GM12878 (cell line): ENCODE measurements at regions not wholly inside any gene's neighbourhood (a gene's known extent, or its start where the extent isn't known, plus 50 kb on each side); places are given as distances from the start of the nearest gene placed in this dataset.

Source experiments
- ATAC-seq: fragments of 200-7000 bp; cut with Tn5 transposase; 3 replicates; pipeline ENCODE4 v1.9.1; 2020; ENCODE audit warnings: mild to moderate bottlenecking, moderate library complexity
- BruUV-seq: library from RNA; stranded (reverse); fragments of 400-500 nt; replicated peaks from 2 replicates; lab custom pipeline; 2021; lab: Mats Ljungman, UMichigan
- CTCF ChIA-PET: fragments of 300-600 bp; sonication (Branson Sonifier 250); formaldehyde crosslinking; extraction: SDS; loops from one replicate; lab custom pipeline; 2021; ENCODE audit warnings: inconsistent platforms; lab: Yijun Ruan, JAX
- POLR2A ChIA-PET: fragments of 350-600 bp; formaldehyde crosslinking; extraction: SDS; loops from one replicate; lab custom pipeline; 2021; ENCODE audit warnings: inconsistent platforms; lab: Charles Lee
- RAD21 ChIA-PET: fragments of 300-600 bp; sonication (Branson Sonifier 250); formaldehyde crosslinking; loops from one replicate; lab custom pipeline; 2023; ENCODE audit warnings: antibody characterized with exemption; ENCODE audit not compliant: unreplicated experiment; lab: Charles Lee
- SMC1A ChIA-PET: fragments of 300-600 bp; sonication (Branson Sonifier 250); formaldehyde crosslinking; loops from one replicate; lab custom pipeline; 2023; ENCODE audit not compliant: unreplicated experiment, uncharacterized antibody; lab: Charles Lee
- DNase-seq: peaks from one replicate; pipeline ENCODE4 v3.0.0-alpha.2; 2011; ENCODE audit warnings: low read depth, low spot score
- FAIRE-seq: peaks from 3 replicates; lab custom pipeline; 2011; peaks lifted over from hg19 to GRCh38; lab: Jason Lieb, UNC
- H2AFZ ChIP-seq: 2 replicates; pipeline ENCODE4 v1.6.0; 2011; ENCODE audit warnings: low read depth, low read length, control low read depth; ENCODE audit not compliant: control insufficient read depth
- H3K27ac ChIP-seq: 2 replicates; pipeline ENCODE4 v1.5.1; 2011; ENCODE audit warnings: control low read depth; ENCODE audit not compliant: control insufficient read depth, insufficient read depth
- H3K27me3 ChIP-seq, 2 experiments: replicated peaks in 1 of 2; 2 replicates each; pipeline versions ENCODE4 v1.6.0 to v1.6.1; 2011; ENCODE audit warnings: low read length in 1 of 2; ENCODE audit not compliant: control insufficient read depth in 2 of 2, insufficient read depth in 2 of 2
- H3K36me3 ChIP-seq, 2 experiments: 2 replicates each; pipeline ENCODE4 v1.5.1; 2011; ENCODE audit warnings: low read length in 1 of 2; ENCODE audit not compliant: control insufficient read depth in 2 of 2, insufficient read depth in 2 of 2
- H3K4me1 ChIP-seq: 2 replicates; pipeline ENCODE4 v1.6.1; 2011; ENCODE audit warnings: mild to moderate bottlenecking, low read length, moderate library complexity, mixed read lengths; ENCODE audit not compliant: control insufficient read depth, insufficient read depth
- H3K4me2 ChIP-seq: 2 replicates; pipeline ENCODE4 v1.6.0; 2011; ENCODE audit warnings: control low read depth; ENCODE audit not compliant: control insufficient read depth, insufficient read depth
- H3K4me3 ChIP-seq: fragments of 200-600 bp; sonication (generic); 2 replicates; pipeline ENCODE4 v1.5.1; 2016
- H3K79me2 ChIP-seq: 2 replicates; pipeline ENCODE4 v1.6.0; 2011; ENCODE audit warnings: low read length; ENCODE audit not compliant: control insufficient read depth, insufficient read depth
- H3K9ac ChIP-seq: 2 replicates; pipeline ENCODE4 v1.8.0; 2011; ENCODE audit warnings: low read length, control low read depth, mixed read lengths; ENCODE audit not compliant: control insufficient read depth, insufficient read depth
- H3K9me3 ChIP-seq: replicated peaks from 3 replicates; pipeline ENCODE4 v1.5.1; 2011; ENCODE audit warnings: mild to moderate bottlenecking, low read length; ENCODE audit not compliant: control insufficient read depth, insufficient read depth
- H4K20me1 ChIP-seq: 2 replicates; pipeline ENCODE4 v1.6.0; 2011; ENCODE audit not compliant: control insufficient read depth, insufficient read depth
- BACH1 ChIP-seq: fragments of 450-650 bp; IDR thresholded peaks from 2 replicates; pipeline ENCODE4 v1.6.1; 2017; ENCODE audit warnings: mild to moderate bottlenecking, borderline replicate concordance
- BRCA1 ChIP-seq: IDR thresholded peaks from 2 replicates; pipeline ENCODE4 v1.6.1; 2011; ENCODE audit warnings: low read depth, low read length, improper control_type of control experiment
- CBX3 ChIP-seq: fragments of 200-600 bp; sonication (generic); IDR thresholded peaks from 2 replicates; pipeline ENCODE4 v1.6.1; 2016; ENCODE audit warnings: low read depth, borderline replicate concordance
- EGR1 ChIP-seq, 2 experiments: IDR thresholded peaks; 1 replicate in 1 of 2; 2 replicates in 1 of 2; pipeline ENCODE4 v1.6.1; 2011 to 2012; ENCODE audit warnings: low read depth in 2 of 2, low read length in 2 of 2, borderline replicate concordance in 1 of 2, mild to moderate bottlenecking in 1 of 2, moderate library complexity in 1 of 2
- IKZF1 ChIP-seq: fragments of 450-650 bp; conservative IDR thresholded peaks from 2 replicates; pipeline ENCODE4 v1.6.1; 2017; ENCODE audit warnings: antibody characterized with exemption, mild to moderate bottlenecking
- MEF2A ChIP-seq: IDR thresholded peaks from 2 replicates; pipeline ENCODE4 v1.6.1; 2011; ENCODE audit warnings: low read depth, mild to moderate bottlenecking, low read length, moderate library complexity; ENCODE audit not compliant: insufficient read depth
- NFXL1 ChIP-seq: fragments of 450-650 bp; IDR thresholded peaks from 2 replicates; pipeline ENCODE4 v1.6.1; 2017; ENCODE audit warnings: antibody characterized with exemption, mild to moderate bottlenecking, borderline replicate concordance
- NR2C2 ChIP-seq: IDR thresholded peaks from 2 replicates; pipeline ENCODE4 v1.6.1; 2011; ENCODE audit warnings: borderline replicate concordance, low read depth; ENCODE audit not compliant: control insufficient read depth, insufficient read length
- TCF7 ChIP-seq: IDR thresholded peaks from 2 replicates; pipeline ENCODE4 v1.6.1; 2014; ENCODE audit warnings: antibody characterized with exemption, borderline replicate concordance
- WGBS: methylation state at CpG from one replicate; pipeline ENCODE4 v1.1.6; 2016; ENCODE audit warnings: low lambda C conversion rate; ENCODE audit not compliant: insufficient replicate concordance, insufficient coverage; ENCODE audit errors: missing lambda C conversion rate; 5-methylcytosine and 5-hydroxymethylcytosine counted together
- in situ Hi-C: fragments of 300-500 bp; cut with MboI; formaldehyde crosslinking; loops from 9 replicates; pipeline ENCODE4 v1.14.3; 2018; ENCODE audit warnings: mixed read lengths
- intact Hi-C: fragments of 100-400 bp; cut with micrococcal nuclease; formaldehyde crosslinking; loops from one replicate; pipeline ENCODE4 v1.14.2; 2022; ENCODE audit not compliant: unreplicated experiment
- TF ChIP-seq, protein P1 (sequence below): IDR thresholded peaks from 2 replicates; pipeline ENCODE4 v1.6.1; 2011; ENCODE audit warnings: low read depth, low read length, improper control_type of control experiment, borderline replicate concordance
- TF ChIP-seq, protein P2 (sequence below): IDR thresholded peaks from 2 replicates; pipeline ENCODE4 v1.6.1; 2011; ENCODE audit warnings: borderline replicate concordance, low read depth, mild to moderate bottlenecking, moderate library complexity, low read length; ENCODE audit not compliant: insufficient read depth, poor library complexity, severe bottlenecking
- TF ChIP-seq, protein P3 (sequence below): fragments of 450-650 bp; IDR thresholded peaks from 2 replicates; pipeline ENCODE4 v1.6.1; 2018; ENCODE audit warnings: mild to moderate bottlenecking, low read depth, moderate library complexity; ENCODE audit not compliant: partially characterized antibody

DNA sequence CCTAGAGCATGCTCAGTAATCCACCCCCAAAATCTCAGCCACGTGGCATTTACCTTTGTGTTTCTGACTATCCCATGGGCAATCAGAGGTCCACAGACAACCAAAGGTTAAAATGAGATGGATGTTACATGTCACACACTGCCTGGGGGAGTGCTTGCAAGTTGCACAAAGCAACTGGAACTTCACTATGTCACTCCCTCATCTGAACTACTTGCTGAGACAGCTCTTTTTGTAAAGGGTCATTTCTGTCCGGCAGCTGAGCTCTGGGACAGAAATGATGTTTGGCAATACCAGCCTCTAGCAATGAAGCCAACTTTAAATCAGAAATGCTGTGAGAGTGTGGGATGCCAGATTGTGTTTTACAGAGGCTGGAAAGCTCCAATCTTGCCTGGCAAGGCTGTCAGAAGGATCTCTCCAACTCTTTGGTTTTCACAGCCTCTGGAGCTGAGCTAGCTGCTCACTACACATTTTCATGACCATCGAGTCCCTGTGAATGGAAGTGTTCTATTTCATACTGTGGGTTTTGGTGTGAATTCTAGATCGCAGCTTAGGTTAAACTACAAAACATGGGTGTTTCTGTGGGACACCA is 66.3 kb upstream of the TMEM215 start:
- H3K9ac ChIP-seq = no peak overlapping the region
- H4K20me1 ChIP-seq = no peaks in the 10 kb centered on the region
- ChIA-PET RAD21 (no interaction called here), CTCF (no interaction called here), SMC1A (interaction anchor here (1.3 kb wide), 1 partner anchor 10 kb away, joined by 3 read pairs; no protein-coding TSS in a partner anchor), POLR2A (no interaction called here)
- BruUV-seq = no TSS peak
- DNase-seq = no peak
- no peak overlapping the region for H3K4me2 ChIP-seq
- no peaks in the 10 kb centered on the region for H3K36me3 ChIP-seq
- no peaks in the 10 kb centered on the region for H3K4me1 ChIP-seq
- no peak overlapping the region for H3K4me3 ChIP-seq
- TF ChIP-seq CBX3 = no peak
- no peaks in the 10 kb centered on the region for H3K9me3 ChIP-seq
- WGBS = 4% methylated on average over 4 of the region's 4 CpGs
- no peak overlapping the region for H2AFZ ChIP-seq
- FAIRE-seq = no peak
- in situ Hi-C loops = no loop called here
- ATAC-seq = no peak
- no peaks in the 10 kb centered on the region for H3K79me2 ChIP-seq
- H3K27ac ChIP-seq = no peak overlapping the region
- H3K27me3 ChIP-seq = no peaks in the 10 kb centered on the region
- intact Hi-C loops = no loop called here

DNA sequence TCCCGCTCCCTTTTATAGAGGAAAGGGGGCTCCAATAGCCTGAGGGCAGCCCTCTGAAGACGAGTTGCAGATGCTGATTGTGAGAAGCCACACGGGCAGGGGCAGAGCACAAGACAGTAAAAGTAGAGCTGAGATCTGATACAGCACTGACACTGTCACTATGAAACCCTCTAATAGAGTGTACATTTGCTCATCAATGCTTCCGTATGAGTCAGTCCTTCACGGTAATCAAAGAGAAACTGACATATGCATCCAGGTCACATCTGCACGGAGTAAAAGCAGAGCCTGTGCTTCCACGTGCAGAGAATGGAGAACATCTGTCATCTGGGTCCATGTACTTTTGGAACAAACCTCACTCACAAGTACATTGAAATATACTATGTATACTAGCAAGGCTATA is 60.6 kb upstream of the TMEM215 start:
- Histone ChIP-seq H3K9ac (no peak overlapping the region), H3K4me1 (no peaks in the 10 kb centered on the region), H3K27me3 (no peaks in the 10 kb centered on the region), H3K9me3 (no peaks in the 10 kb centered on the region), H3K4me3 (no peak overlapping the region), H3K4me2 (no peak overlapping the region), H3K27ac (no peak overlapping the region), H4K20me1 (no peaks in the 10 kb centered on the region), H2AFZ (no peak overlapping the region), H3K36me3 (no peaks in the 10 kb centered on the region), H3K79me2 (no peaks in the 10 kb centered on the region)
- in situ Hi-C loops (no loop called here), intact Hi-C loops (no loop called here)
- FAIRE-seq (no peak), DNase-seq (no peak), ATAC-seq (no peak)
- SMC1A ChIA-PET = no interaction called here
- CTCF ChIA-PET = no interaction called here
- WGBS = 0% methylated on average over 7 of the region's 7 CpGs
- RAD21 ChIA-PET = no interaction called here
- POLR2A ChIA-PET = no interaction called here
- no TSS peak for BruUV-seq
- TF ChIP-seq, protein P1, sequence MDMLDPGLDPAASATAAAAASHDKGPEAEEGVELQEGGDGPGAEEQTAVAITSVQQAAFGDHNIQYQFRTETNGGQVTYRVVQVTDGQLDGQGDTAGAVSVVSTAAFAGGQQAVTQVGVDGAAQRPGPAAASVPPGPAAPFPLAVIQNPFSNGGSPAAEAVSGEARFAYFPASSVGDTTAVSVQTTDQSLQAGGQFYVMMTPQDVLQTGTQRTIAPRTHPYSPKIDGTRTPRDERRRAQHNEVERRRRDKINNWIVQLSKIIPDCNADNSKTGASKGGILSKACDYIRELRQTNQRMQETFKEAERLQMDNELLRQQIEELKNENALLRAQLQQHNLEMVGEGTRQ = no peak
- TF ChIP-seq NR2C2 = no peak
- TF ChIP-seq, protein P2, sequence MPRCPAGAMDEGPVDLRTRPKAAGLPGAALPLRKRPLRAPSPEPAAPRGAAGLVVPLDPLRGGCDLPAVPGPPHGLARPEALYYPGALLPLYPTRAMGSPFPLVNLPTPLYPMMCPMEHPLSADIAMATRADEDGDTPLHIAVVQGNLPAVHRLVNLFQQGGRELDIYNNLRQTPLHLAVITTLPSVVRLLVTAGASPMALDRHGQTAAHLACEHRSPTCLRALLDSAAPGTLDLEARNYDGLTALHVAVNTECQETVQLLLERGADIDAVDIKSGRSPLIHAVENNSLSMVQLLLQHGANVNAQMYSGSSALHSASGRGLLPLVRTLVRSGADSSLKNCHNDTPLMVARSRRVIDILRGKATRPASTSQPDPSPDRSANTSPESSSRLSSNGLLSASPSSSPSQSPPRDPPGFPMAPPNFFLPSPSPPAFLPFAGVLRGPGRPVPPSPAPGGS = no peak
- TF ChIP-seq BRCA1 = no peak
- no peak for TF ChIP-seq TCF7
- TF ChIP-seq NFXL1 = no peak
- TF ChIP-seq BACH1 = no peak
- TF ChIP-seq, protein P3, sequence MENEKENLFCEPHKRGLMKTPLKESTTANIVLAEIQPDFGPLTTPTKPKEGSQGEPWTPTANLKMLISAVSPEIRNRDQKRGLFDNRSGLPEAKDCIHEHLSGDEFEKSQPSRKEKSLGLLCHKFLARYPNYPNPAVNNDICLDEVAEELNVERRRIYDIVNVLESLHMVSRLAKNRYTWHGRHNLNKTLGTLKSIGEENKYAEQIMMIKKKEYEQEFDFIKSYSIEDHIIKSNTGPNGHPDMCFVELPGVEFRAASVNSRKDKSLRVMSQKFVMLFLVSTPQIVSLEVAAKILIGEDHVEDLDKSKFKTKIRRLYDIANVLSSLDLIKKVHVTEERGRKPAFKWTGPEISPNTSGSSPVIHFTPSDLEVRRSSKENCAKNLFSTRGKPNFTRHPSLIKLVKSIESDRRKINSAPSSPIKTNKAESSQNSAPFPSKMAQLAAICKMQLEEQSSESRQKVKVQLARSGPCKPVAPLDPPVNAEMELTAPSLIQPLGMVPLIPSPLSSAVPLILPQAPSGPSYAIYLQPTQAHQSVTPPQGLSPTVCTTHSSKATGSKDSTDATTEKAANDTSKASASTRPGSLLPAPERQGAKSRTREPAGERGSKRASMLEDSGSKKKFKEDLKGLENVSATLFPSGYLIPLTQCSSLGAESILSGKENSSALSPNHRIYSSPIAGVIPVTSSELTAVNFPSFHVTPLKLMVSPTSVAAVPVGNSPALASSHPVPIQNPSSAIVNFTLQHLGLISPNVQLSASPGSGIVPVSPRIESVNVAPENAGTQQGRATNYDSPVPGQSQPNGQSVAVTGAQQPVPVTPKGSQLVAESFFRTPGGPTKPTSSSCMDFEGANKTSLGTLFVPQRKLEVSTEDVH = no peak
- no peak for TF ChIP-seq CBX3
- TF ChIP-seq EGR1 (IDR thresholded peaks at IDR 0.05; ENCODE audit: borderline replicate concordance in 1 of 2, low read depth in 2 of 2, low read length in 2 of 2) = no peak
- TF ChIP-seq MEF2A = no peak
- TF ChIP-seq IKZF1 = no peak
